B cell (primary cell): ENCODE measurements at regions not wholly inside any gene's neighbourhood (a gene's known extent, or its start where the extent isn't known, plus 50 kb on each side); places are given as distances from the start of the nearest gene placed in this dataset.

Source experiments
- CTCF ChIP-seq: fragments of 200-600 bp; IDR thresholded peaks from one replicate; pipeline ENCODE4 v1.8.0; 2022; ENCODE audit warnings: antibody characterized with exemption, mild to moderate bottlenecking
- EZH2 ChIP-seq: IDR thresholded peaks from 2 replicates; pipeline ENCODE4 v1.6.1; 2012; ENCODE audit warnings: borderline replicate concordance, low read depth, mild to moderate bottlenecking, moderate library complexity, low read length; ENCODE audit not compliant: insufficient read depth, poor library complexity, severe bottlenecking

DNA sequence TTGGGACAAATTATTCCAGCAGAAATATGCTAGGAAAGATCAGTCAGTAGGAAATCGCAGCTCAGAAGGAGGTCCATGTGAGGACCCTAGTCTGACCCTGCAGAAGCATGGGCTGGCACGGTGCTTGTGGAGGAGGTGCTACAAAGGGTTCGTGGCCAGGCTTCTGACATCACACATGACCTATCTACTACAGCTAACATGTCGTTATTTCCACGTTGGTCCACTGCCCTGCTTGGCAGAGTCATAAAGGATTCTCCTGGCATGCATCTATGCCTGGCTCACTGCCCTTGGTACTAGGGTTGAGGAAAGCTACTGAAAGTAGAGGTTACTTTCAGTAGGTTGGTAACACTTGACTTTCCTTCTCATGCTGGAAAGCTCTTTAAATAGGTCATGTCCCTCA, 118.1 kb upstream of the SHISA6 start:
- no peak for TF ChIP-seq CTCF
- TF ChIP-seq EZH2, result no peak
